ENCODE measurements at regions not wholly inside any gene's neighbourhood (a gene's known extent, or its start where the extent isn't known, plus 50 kb on each side); places are given as distances from the start of the nearest gene placed in this dataset.

- Histone ChIP-seq H3K4me3 (replicated peaks in 1 of 2; ENCODE audit: low read depth in 1 of 2, low read length in 2 of 2) (no peak overlapping the region), H3K9me2 (ENCODE audit: insufficient read depth) (no peaks in the 10 kb centered on the region)
These were observed 89.8 kb upstream of the RTL6 start for GRCh38 chr22:44587737-44588310.

GRCh38 chr22:44586999-44587736 lies 89.1 kb upstream of the RTL6 start:
- no TSS peak for BruUV-seq (replicated peaks)
- Histone ChIP-seq H3K36me3 (ENCODE audit: control insufficient read depth in 1 of 2, insufficient read depth in 2 of 2, low read length in 2 of 2) (no peaks in the 10 kb centered on the region), H3K27ac (ENCODE audit: low read depth, low read length) (no peak overlapping the region), H4K20me1 (ENCODE audit: insufficient read depth) (no peaks in the 10 kb centered on the region), H3K27me3 (ENCODE audit: insufficient read depth, low read length) (no peaks in the 10 kb centered on the region), H3K9me2 (ENCODE audit: insufficient read depth) (no peaks in the 10 kb centered on the region), H2AFZ (ENCODE audit: low read depth, low read length, poor library complexity, severe bottlenecking) (no peak overlapping the region), H3K4me3 (replicated peaks in 1 of 2; ENCODE audit: low read depth in 1 of 2, low read length in 2 of 2) (no peak overlapping the region), H3K4me2 (ENCODE audit: low read length) (no peak overlapping the region), H3K9me3 (ENCODE audit: control insufficient read depth in 1 of 2, insufficient read depth in 1 of 2, low read depth in 1 of 2, low read length in 2 of 2) (peaks cover 0 to 4% of the 10 kb centered on the region in 2 experiments; a peak in 1 of 4 replicates), H3K79me2 (ENCODE audit: insufficient read depth, low read length) (no peaks in the 10 kb centered on the region), H3K9ac (ENCODE audit: low read length) (no peak overlapping the region), H3K4me1 (ENCODE audit: control insufficient read depth in 1 of 2, insufficient read depth in 2 of 2, low read length in 2 of 2) (no peaks in the 10 kb centered on the region)
- intact Hi-C loops (cut with micrococcal nuclease) = no loop called here
- POLR2A ChIA-PET = no interaction called here
- CTCF ChIA-PET = no interaction called here
- DNase-seq (ENCODE audit: low read depth, low spot score) (no peak), ATAC-seq (no peak)
- TF ChIP-seq POLR2A (IDR thresholded peaks at IDR 0.05; ENCODE audit: borderline replicate concordance, extremely low read depth, insufficient read depth, insufficient read length) = no peak
- TF ChIP-seq CEBPB (IDR thresholded peaks at IDR 0.05; ENCODE audit: low read depth) = no peak
- TF ChIP-seq, protein P1, sequence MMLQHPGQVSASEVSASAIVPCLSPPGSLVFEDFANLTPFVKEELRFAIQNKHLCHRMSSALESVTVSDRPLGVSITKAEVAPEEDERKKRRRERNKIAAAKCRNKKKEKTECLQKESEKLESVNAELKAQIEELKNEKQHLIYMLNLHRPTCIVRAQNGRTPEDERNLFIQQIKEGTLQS (IDR thresholded peaks at IDR 0.05) = no peak
- no peak for TF ChIP-seq ZFX (IDR thresholded peaks at IDR 0.05)
- TF ChIP-seq FOSL1 (IDR thresholded peaks at IDR 0.05; ENCODE audit: low read depth) = no peak
- TF ChIP-seq SP1 (IDR thresholded peaks at IDR 0.05; ENCODE audit: low read depth) = no peak
- TF ChIP-seq EZH2 (IDR thresholded peaks at IDR 0.05) = no peak
- RAD21 ChIA-PET (ENCODE audit: low non-redundant PET in 1 of 2, low total read pairs in 2 of 2, uncharacterized antibody in 2 of 2, unreplicated experiment in 2 of 2) = no interaction called here

More at GRCh38 chr22:44587737-44588310, 89.8 kb upstream of the RTL6 start:
- ATAC-seq = no peak
- Histone ChIP-seq H3K9me3 (ENCODE audit: control insufficient read depth in 1 of 2, insufficient read depth in 1 of 2, low read depth in 1 of 2, low read length in 2 of 2) (peaks cover 0 to 4% of the 10 kb centered on the region in 2 experiments; a peak in 1 of 4 replicates), H3K4me2 (ENCODE audit: low read length) (no peak overlapping the region), H3K36me3 (ENCODE audit: control insufficient read depth in 1 of 2, insufficient read depth in 2 of 2, low read length in 2 of 2) (no peaks in the 10 kb centered on the region), H4K20me1 (ENCODE audit: insufficient read depth) (no peaks in the 10 kb centered on the region), H3K27me3 (ENCODE audit: insufficient read depth, low read length) (no peaks in the 10 kb centered on the region), H2AFZ (ENCODE audit: low read depth, low read length, poor library complexity, severe bottlenecking) (no peak overlapping the region), H3K9ac (ENCODE audit: low read length) (no peak overlapping the region), H3K4me1 (ENCODE audit: control insufficient read depth in 1 of 2, insufficient read depth in 2 of 2, low read length in 2 of 2) (no peaks in the 10 kb centered on the region), H3K27ac (ENCODE audit: low read depth, low read length) (no peak overlapping the region), H3K79me2 (ENCODE audit: insufficient read depth, low read length) (no peaks in the 10 kb centered on the region)
- no peak for DNase-seq (ENCODE audit: low read depth, low spot score)
- POLR2A ChIA-PET = no interaction called here
- CTCF ChIA-PET = no interaction called here
- TF ChIP-seq CEBPB (IDR thresholded peaks at IDR 0.05; ENCODE audit: low read depth) (no peak), ZNF274 (IDR thresholded peaks at IDR 0.05; ENCODE audit: low read depth, low read length) (no peak), EGR1 (IDR thresholded peaks at IDR 0.05; ENCODE audit: low read depth) (no peak), SRF (IDR thresholded peaks at IDR 0.05; ENCODE audit: low read depth) (no peak), RAD21 (IDR thresholded peaks at IDR 0.05; ENCODE audit: low read depth) (no peak), MAX (IDR thresholded peaks at IDR 0.05) (no peak), YY1 (IDR thresholded peaks at IDR 0.05; ENCODE audit: extremely low read depth, insufficient replicate concordance, low read depth, low read length) (no peak)
- intact Hi-C loops (cut with micrococcal nuclease) = no loop called here
- no TSS peak for BruUV-seq (replicated peaks)
- RAD21 ChIA-PET (ENCODE audit: low non-redundant PET in 1 of 2, low total read pairs in 2 of 2, uncharacterized antibody in 2 of 2, unreplicated experiment in 2 of 2) = no interaction called here
